Activated CD8-positive, alpha-beta T cell treated with anti-CD3 and anti-CD28 coated beads for 36 hours (primary cell): ENCODE measurements at regions not wholly inside any gene's neighbourhood (a gene's known extent, or its start where the extent isn't known, plus 50 kb on each side); places are given as distances from the start of the nearest gene placed in this dataset.

Experiments
- ATAC-seq: fragments of 200-7000 bp; cut with Tn5 transposase; one replicate; pipeline ENCODE4 v1.10.0; 2021; ENCODE audit warnings: mild to moderate bottlenecking, moderate library complexity
- CTCF ChIA-PET: fragments of 350-600 bp; sonication (Branson Sonifier 250); formaldehyde crosslinking; loops from one replicate; lab custom pipeline; 2021; ENCODE audit warnings: antibody characterized with exemption; lab: Charles Lee
- POLR2A ChIA-PET: fragments of 350-600 bp; sonication (Branson Sonifier 250); formaldehyde crosslinking; loops from one replicate; lab custom pipeline; 2021; ENCODE audit warnings: antibody characterized with exemption; lab: Charles Lee
- DNase-seq: peaks from one replicate; pipeline ENCODE4 v3.0.0-alpha.2; 2020
- H3K27ac Mint-ChIP-seq: one replicate; pipeline ENCODE4 v1.8.0; 2021; ENCODE audit warnings: mild to moderate bottlenecking, mixed read lengths
- H3K27me3 Mint-ChIP-seq: one replicate; pipeline ENCODE4 v1.8.0; 2021; ENCODE audit warnings: mixed read lengths
- H3K36me3 Mint-ChIP-seq: one replicate; pipeline ENCODE4 v1.8.0; 2021; ENCODE audit warnings: low read depth, mixed read lengths
- H3K4me1 Mint-ChIP-seq: one replicate; pipeline ENCODE4 v1.8.0; 2021; ENCODE audit warnings: low read depth, mixed read lengths
- H3K4me3 Mint-ChIP-seq: one replicate; pipeline ENCODE4 v1.8.0; 2021; ENCODE audit warnings: mild to moderate bottlenecking, moderate library complexity, mixed read lengths
- H3K9me3 Mint-ChIP-seq: one replicate; pipeline ENCODE4 v1.8.0; 2021; ENCODE audit warnings: mixed read lengths
- intact Hi-C: fragments of 100-400 bp; cut with micrococcal nuclease; formaldehyde crosslinking; loops from one replicate; pipeline ENCODE4 v1.10.0; 2022
- TF ChIP-seq, protein P1 (sequence below): fragments of 200-600 bp; IDR thresholded peaks from one replicate; pipeline ENCODE4 v1.8.0; 2022; ENCODE audit warnings: antibody characterized with exemption, mild to moderate bottlenecking

DNA sequence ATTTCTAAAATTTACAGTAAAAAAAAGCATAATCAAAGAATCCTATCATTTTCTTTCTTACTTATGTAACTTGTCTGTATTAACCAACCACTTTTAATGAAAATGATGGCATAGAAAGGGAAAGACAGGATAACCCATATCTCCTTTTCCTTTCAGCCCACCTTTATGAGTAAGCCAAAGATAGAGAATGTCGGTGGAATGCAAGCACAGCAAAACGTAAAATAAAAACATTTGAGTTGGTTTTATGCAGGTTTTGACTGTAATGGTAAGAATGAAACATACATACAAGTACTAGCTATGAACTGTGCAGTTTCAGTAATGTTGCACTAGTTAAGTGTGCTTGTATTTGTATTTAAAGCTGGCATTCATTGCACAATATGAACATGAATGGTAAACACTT is 360.3 kb downstream of the FOXG1 start:
- DNase-seq (no peak), ATAC-seq (no peak)
- Mint-ChIP-seq H3K4me3 (no peak overlapping the region), H3K4me1 (no peaks in the 10 kb centered on the region), H3K9me3 (peaks cover 9% of the 10 kb centered on the region), H3K27ac (no peak overlapping the region), H3K36me3 (no peaks in the 10 kb centered on the region), H3K27me3 (no peaks in the 10 kb centered on the region)
- TF ChIP-seq, protein P1, sequence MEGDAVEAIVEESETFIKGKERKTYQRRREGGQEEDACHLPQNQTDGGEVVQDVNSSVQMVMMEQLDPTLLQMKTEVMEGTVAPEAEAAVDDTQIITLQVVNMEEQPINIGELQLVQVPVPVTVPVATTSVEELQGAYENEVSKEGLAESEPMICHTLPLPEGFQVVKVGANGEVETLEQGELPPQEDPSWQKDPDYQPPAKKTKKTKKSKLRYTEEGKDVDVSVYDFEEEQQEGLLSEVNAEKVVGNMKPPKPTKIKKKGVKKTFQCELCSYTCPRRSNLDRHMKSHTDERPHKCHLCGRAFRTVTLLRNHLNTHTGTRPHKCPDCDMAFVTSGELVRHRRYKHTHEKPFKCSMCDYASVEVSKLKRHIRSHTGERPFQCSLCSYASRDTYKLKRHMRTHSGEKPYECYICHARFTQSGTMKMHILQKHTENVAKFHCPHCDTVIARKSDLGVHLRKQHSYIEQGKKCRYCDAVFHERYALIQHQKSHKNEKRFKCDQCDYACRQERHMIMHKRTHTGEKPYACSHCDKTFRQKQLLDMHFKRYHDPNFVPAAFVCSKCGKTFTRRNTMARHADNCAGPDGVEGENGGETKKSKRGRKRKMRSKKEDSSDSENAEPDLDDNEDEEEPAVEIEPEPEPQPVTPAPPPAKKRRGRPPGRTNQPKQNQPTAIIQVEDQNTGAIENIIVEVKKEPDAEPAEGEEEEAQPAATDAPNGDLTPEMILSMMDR = no peak
- POLR2A ChIA-PET = no interaction called here
- intact Hi-C loops = no loop called here
- CTCF ChIA-PET = no interaction called here

DNA sequence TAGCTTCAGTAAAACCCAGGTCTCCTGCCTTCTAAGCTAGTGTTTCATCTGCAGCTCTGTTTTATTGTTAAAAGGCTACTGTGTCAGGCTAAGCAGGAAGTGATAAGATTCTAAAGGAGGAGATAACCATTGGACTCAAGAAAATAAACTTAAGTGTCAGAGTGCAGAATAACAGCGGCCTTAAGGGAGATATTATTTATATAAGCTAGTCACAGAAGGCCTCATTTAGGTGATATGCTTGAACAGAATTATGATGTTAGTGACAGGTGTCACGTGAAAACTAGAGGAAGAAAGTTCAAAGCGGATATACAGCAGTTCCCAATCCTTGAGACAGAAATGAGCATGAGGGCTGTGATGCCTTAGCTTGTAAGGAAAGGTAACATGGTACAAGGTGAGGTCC is 373.4 kb downstream of the FOXG1 start:
- Mint-ChIP-seq H3K4me1 (no peaks in the 10 kb centered on the region), H3K27me3 (no peaks in the 10 kb centered on the region), H3K4me3 (no peak overlapping the region), H3K9me3 (no peaks in the 10 kb centered on the region), H3K27ac (no peak overlapping the region), H3K36me3 (no peaks in the 10 kb centered on the region)
- CTCF ChIA-PET = no interaction called here
- POLR2A ChIA-PET = no interaction called here
- TF ChIP-seq, protein P1 = no peak
- ATAC-seq (no peak), DNase-seq (no peak)
- intact Hi-C loops = no loop called here

DNA sequence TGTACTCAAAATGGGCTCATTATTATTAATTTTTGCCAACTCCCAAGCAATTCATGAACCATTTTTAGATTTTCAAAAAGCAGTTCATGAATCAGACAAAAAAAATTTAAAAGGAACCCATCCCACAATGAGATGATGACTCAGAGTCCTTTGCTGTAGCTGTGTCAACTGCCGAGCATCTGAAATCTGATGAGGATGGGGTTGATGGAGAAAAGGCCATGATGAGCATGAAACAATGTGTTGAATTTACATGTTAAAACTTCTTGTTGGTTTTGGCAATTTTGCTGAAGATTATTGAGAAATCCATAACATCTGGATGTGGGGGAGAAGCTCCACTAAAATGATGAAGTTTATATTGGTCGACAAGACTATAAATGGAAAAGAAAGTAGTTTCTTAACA is 378.0 kb downstream of the FOXG1 start:
- no peaks in the 10 kb centered on the region for H3K27me3 Mint-ChIP-seq
- no peaks in the 10 kb centered on the region for H3K4me1 Mint-ChIP-seq
- ChIA-PET POLR2A (no interaction called here), CTCF (no interaction called here)
- H3K27ac Mint-ChIP-seq = no peak overlapping the region
- H3K9me3 Mint-ChIP-seq = no peaks in the 10 kb centered on the region
- no peak overlapping the region for H3K4me3 Mint-ChIP-seq
- no peaks in the 10 kb centered on the region for H3K36me3 Mint-ChIP-seq
- TF ChIP-seq, protein P1 = no peak
- DNase-seq (no peak), ATAC-seq (no peak)
- intact Hi-C loops = no loop called here

DNA sequence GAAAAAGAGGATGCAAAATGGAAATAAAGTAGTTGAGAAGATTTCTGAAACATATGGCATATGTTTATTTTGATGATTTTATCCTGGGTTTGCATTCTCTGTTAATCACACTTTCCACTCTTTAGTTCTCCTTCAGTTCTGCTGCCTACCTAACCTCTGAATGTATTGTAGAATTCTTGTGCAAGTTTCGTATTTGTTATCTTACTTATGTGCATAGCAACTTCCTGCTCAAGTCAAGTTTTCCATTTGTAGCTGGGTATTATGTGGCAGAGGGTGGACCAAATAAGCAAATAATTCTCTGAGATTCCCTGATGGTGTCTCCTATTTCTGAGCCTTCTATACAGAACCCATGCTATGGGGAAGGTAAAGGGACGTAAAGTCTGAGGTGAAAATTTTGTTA is 381.6 kb downstream of the FOXG1 start:
- TF ChIP-seq, protein P1 = no peak
- Mint-ChIP-seq H3K27me3 (no peaks in the 10 kb centered on the region), H3K36me3 (no peaks in the 10 kb centered on the region), H3K4me1 (no peaks in the 10 kb centered on the region), H3K4me3 (no peak overlapping the region), H3K9me3 (peaks cover 5% of the 10 kb centered on the region), H3K27ac (no peak overlapping the region)
- DNase-seq (no peak), ATAC-seq (no peak)
- intact Hi-C loops = no loop called here
- ChIA-PET CTCF (no interaction called here), POLR2A (no interaction called here)

DNA sequence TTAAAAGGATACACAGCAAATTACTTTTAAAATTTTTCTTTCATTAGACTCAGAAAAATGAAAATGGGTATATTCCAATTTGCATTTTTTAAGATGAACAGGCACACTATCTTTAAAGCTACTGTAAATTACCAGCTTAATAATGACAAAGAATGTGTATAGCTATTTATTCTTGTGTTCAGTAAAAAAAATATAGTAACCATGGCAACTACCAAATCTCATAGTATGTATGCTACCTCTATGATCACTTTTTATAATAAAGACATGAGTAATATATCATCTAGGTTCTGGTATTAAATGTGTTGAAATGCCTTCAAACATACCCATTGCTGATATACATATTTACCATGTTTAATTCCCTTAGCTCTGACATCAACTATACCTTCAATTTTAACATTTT is 383.2 kb downstream of the FOXG1 start:
- H3K36me3 Mint-ChIP-seq = no peaks in the 10 kb centered on the region
- H3K4me1 Mint-ChIP-seq = no peaks in the 10 kb centered on the region
- ChIA-PET CTCF (no interaction called here), POLR2A (no interaction called here)
- H3K27me3 Mint-ChIP-seq = no peaks in the 10 kb centered on the region
- H3K9me3 Mint-ChIP-seq = peaks cover 5% of the 10 kb centered on the region
- intact Hi-C loops = no loop called here
- H3K27ac Mint-ChIP-seq = no peak overlapping the region
- TF ChIP-seq, protein P1 = no peak
- DNase-seq (no peak), ATAC-seq (no peak)
- no peak overlapping the region for H3K4me3 Mint-ChIP-seq
